Astrocyte of the cerebellum (primary cell): ENCODE measurements at regions not wholly inside any gene's neighbourhood (a gene's known extent, or its start where the extent isn't known, plus 50 kb on each side); places are given as distances from the start of the nearest gene placed in this dataset.

Source experiments
- DNase-seq: peaks from one replicate; pipeline ENCODE4 v3.0.0-alpha.2; 2011; ENCODE audit warnings: low read depth
- H3K4me3 ChIP-seq: 2 replicates; pipeline ENCODE4 v1.5.1; 2011; ENCODE audit warnings: mild to moderate bottlenecking, low read depth, low read length, moderate library complexity
- CTCF ChIP-seq: IDR thresholded peaks from 2 replicates; pipeline ENCODE4 v1.5.1; 2012; ENCODE audit warnings: low read length, low read depth, moderate library complexity, mild to moderate bottlenecking; ENCODE audit errors: missing control alignments
- in situ Hi-C: cut with HindIII; loops from 2 replicates; pipeline ENCODE4 v1.10.0; 2017; ENCODE audit warnings: low sequenced_read_pairs

DNA sequence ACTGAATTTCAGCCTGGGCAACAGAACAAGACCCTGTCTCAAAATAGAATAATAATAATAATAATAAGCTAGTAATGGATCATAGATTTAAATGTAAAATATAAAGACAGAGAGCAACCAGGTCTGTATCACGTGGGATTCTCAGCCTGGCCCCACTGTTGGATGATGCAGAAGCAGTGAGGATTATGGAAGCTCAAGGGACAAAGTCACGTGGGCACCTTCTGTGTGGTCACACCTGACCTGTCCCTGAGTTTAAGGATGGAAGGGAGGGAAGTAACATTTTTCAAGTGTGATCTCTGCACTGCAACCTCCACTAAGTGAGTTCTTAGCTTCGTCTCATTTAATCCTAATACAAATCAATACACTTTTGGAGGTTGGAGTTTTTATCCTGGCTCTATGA, 212.5 kb upstream of the IER5L start:
- in situ Hi-C loops = no loop called here
- no peak for DNase-seq
- no peak overlapping the region for H3K4me3 ChIP-seq
- TF ChIP-seq CTCF = no peak

DNA sequence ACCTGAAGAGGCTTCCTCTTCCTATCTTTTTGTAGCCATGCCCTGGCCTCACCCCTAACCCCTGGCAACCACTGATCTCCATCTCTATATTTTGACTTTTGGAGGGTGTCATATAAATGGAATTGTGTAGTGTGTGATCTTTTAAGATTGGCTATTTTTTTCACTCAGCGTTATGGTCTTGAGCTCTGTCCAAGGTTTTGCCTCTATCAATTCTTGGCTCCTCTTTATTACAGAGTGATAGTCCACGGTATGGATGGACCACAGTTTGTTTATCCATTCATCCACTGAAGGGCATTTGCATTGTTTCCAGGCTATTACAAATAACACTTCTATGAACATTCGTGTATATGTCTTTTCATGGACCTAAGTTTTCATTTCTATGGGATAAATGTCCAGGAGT, 209.8 kb upstream of the IER5L start:
- TF ChIP-seq CTCF = no peak
- in situ Hi-C loops = no loop called here
- H3K4me3 ChIP-seq = no peak overlapping the region
- DNase-seq = no peak

DNA sequence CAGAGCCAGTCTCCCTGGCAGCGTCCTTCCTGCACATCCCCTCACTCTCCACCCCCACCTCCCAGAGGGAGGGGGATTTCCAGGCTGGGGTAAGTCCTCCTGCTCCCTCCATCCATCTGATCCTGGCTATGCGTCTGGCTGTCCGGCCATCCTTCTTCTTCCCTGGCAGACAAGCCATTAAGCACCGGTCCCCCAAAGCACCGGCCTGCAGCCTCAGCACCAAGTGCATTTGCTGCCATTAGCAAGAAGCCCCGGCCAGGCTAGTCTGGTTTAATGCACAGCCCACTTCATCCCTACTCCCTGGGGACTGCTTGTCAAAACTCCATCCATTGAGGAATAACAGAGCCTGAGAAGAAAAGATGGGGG, 208.7 kb upstream of the IER5L start:
- no peak for DNase-seq
- in situ Hi-C loops = no loop called here
- no peak for TF ChIP-seq CTCF
- H3K4me3 ChIP-seq = no peak overlapping the region

- in situ Hi-C loops = no loop called here
- DNase-seq = no peak
- H3K4me3 ChIP-seq = no peak overlapping the region
- no peak for TF ChIP-seq CTCF
These were observed 207.3 kb upstream of the IER5L start for GRCh38 chr9:129385211-129385934.

DNA sequence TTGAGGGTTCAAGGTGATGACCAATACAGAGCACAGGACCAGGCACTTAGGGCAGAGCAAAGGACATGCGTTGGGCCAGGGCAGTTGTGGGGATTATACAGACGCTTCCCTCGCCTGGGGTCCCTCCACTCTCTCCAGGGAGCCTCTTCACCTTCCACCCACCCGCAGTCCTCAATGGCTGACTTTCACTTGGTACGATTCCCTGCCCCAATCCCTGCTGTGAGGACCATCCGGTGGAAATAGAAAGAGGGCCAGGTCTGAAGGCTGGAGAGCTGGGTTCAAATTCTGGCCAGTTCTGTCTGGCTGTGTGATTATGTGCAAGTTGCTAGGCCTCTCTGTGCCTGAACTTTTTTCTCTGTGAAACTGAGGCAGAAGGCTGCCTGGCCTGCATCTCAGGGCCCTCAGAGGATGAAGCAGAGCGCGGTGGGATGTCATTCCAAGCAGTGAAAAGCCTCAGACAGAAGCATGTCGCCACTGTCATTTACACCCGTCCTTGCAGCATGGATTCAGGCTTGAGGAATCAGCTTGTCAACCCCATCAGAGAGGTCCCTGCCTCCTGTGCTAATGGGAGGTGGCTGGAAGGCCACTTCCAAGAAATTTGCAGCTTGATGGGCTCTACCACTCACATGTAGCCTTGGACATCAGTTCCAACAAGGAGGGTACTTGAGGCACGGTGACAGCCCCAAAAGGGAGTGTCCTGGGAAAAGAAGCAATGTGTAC, 206.6 kb upstream of the IER5L start:
- in situ Hi-C loops = no loop called here
- DNase-seq = no peak
- no peak overlapping the region for H3K4me3 ChIP-seq
- no peak for TF ChIP-seq CTCF

GRCh38 chr9:129383561-129384490, 205.8 kb upstream of the IER5L start:
- no peak for TF ChIP-seq CTCF
- H3K4me3 ChIP-seq = peak overlapping the region; percentile 24
- in situ Hi-C loops = no loop called here
- peak; percentile 29 for DNase-seq
